ENCODE measurements at regions not wholly inside any gene's neighbourhood (a gene's known extent, or its start where the extent isn't known, plus 50 kb on each side); places are given as distances from the start of the nearest gene placed in this dataset.

DNA sequence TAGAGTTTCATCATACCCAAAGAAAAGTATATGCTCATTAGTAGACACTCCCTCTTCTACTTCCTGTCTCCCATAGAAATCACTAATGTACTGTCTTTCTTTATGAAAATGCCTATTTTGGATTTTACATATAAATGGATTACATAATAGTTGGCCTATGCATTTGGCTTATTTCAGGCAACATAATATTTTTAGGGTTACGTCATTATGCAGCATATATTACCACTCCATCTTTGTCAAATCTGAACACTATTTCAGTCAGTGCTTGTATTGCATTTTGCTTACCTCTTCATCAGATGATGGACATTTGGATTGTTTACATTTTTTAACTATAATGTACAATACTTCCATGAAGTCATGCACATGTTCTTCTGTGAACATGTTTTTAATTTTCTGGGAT, 1406.1 kb downstream of the LRFN5 start:
- TF ChIP-seq CTCF (IDR thresholded peaks at IDR 0.05): no peak
- H3K9me3 Mint-ChIP-seq: peaks cover 15% of the 10 kb centered on the region
- intact Hi-C loops (cut with micrococcal nuclease): no loop called here
- no peak overlapping the region for H3K4me3 Mint-ChIP-seq
- no peaks in the 10 kb centered on the region for H3K27me3 Mint-ChIP-seq
- POLR2A ChIA-PET: no interaction called here
- DNase-seq: no peak
- H3K27ac Mint-ChIP-seq: no peak overlapping the region
- CTCF ChIA-PET: no interaction called here
- ATAC-seq (ENCODE audit: low read depth): no peak
- no peaks in the 10 kb centered on the region for H3K36me3 Mint-ChIP-seq (ENCODE audit: low read depth)
- no peaks in the 10 kb centered on the region for H3K4me1 Mint-ChIP-seq

- intact Hi-C loops (cut with micrococcal nuclease): no loop called here
- no peak for ATAC-seq (ENCODE audit: low read depth)
- ChIA-PET CTCF (no interaction called here), POLR2A (no interaction called here)
- no peak for DNase-seq
- H3K4me3 Mint-ChIP-seq: no peak overlapping the region
- no peaks in the 10 kb centered on the region for H3K36me3 Mint-ChIP-seq (ENCODE audit: low read depth)
- TF ChIP-seq CTCF (IDR thresholded peaks at IDR 0.05): no peak
- H3K4me1 Mint-ChIP-seq: no peaks in the 10 kb centered on the region
- peaks cover 21% of the 10 kb centered on the region for H3K9me3 Mint-ChIP-seq
- no peak overlapping the region for H3K27ac Mint-ChIP-seq
- no peaks in the 10 kb centered on the region for H3K27me3 Mint-ChIP-seq
These were observed 1399.1 kb downstream of the LRFN5 start for GRCh38 chr14:43005807-43006206.

DNA sequence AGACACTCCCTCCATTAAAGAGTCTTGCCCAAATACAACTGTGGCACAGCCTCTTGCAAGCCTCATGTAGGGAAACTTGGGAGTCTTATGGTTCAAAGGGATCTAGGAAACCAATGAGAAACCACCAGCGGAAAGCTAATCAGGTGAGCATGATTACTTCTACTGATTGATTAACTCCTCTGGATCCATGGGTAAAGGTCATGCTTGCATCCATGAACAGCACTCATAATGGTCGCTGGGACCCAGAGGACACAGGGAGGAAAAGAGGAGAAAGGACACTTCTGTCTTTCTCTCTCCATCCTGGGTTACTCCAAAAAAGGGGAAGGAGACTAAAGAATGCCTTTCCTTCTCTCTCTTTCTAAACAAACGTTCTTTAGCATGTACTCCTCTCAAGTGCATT, 1397.2 kb downstream of the LRFN5 start:
- CTCF ChIA-PET: no interaction called here
- no peak for ATAC-seq (ENCODE audit: low read depth)
- peaks cover 21% of the 10 kb centered on the region for H3K9me3 Mint-ChIP-seq

GRCh38 chr14:43001731-43002130, 1395.1 kb downstream of the LRFN5 start:
- H3K4me3 Mint-ChIP-seq: no peak overlapping the region
- CTCF ChIA-PET: no interaction called here
- POLR2A ChIA-PET: no interaction called here
- intact Hi-C loops (cut with micrococcal nuclease): no loop called here
- no peaks in the 10 kb centered on the region for H3K36me3 Mint-ChIP-seq (ENCODE audit: low read depth)
- DNase-seq (no peak), ATAC-seq (ENCODE audit: low read depth) (no peak)
- H3K27ac Mint-ChIP-seq: no peak overlapping the region
- no peaks in the 10 kb centered on the region for H3K27me3 Mint-ChIP-seq
- no peak for TF ChIP-seq CTCF (IDR thresholded peaks at IDR 0.05)
- H3K9me3 Mint-ChIP-seq: peaks cover 17% of the 10 kb centered on the region
- no peaks in the 10 kb centered on the region for H3K4me1 Mint-ChIP-seq

More for the DNA sequence above, 1397.2 kb downstream of the LRFN5 start:
- intact Hi-C loops (cut with micrococcal nuclease): no loop called here
- no peak overlapping the region for H3K4me3 Mint-ChIP-seq
- POLR2A ChIA-PET: no interaction called here
- H3K27me3 Mint-ChIP-seq: no peaks in the 10 kb centered on the region
- no peaks in the 10 kb centered on the region for H3K36me3 Mint-ChIP-seq (ENCODE audit: low read depth)
- H3K4me1 Mint-ChIP-seq: no peaks in the 10 kb centered on the region
- no peak for TF ChIP-seq CTCF (IDR thresholded peaks at IDR 0.05)
- DNase-seq: no peak
- no peak overlapping the region for H3K27ac Mint-ChIP-seq

DNA sequence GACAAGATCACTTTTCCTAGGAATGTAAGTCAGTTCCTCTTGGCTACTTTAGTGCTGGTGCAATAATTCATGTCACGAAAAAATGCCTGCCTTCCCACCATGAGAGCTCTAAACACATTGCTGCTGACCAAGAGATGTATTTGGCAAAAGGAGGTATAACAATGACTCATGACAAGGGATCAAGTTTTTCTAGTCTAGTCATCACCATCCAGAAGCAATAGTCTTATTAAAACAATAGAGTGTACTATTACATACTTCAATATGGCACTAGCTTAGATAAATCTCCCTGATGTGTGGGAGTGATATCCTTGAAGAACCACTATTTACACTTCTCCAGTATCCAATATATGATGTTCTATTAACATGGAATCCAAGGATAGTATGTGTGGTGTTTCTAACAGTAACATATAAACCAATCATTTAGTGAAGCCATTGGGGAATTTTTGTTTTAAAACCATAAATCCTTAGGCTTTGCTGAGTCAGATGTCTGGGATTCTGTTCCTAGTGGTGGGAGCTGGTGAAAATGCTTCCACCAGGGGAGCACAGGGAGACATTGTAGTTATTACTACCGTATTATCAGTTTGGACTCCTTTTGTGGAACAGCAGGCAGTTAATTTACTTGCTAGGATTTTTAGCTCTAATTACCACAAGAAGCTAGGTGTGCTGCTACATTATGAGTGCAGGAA, 1387.5 kb downstream of the LRFN5 start:
- no peaks in the 10 kb centered on the region for H3K4me1 Mint-ChIP-seq
- intact Hi-C loops (cut with micrococcal nuclease): no loop called here
- no peak overlapping the region for H3K4me3 Mint-ChIP-seq
- no peak for TF ChIP-seq CTCF (IDR thresholded peaks at IDR 0.05)
- ChIA-PET POLR2A (no interaction called here), CTCF (no interaction called here)
- H3K36me3 Mint-ChIP-seq (ENCODE audit: low read depth): no peaks in the 10 kb centered on the region
- no peaks in the 10 kb centered on the region for H3K9me3 Mint-ChIP-seq
- no peaks in the 10 kb centered on the region for H3K27me3 Mint-ChIP-seq
- DNase-seq (no peak), ATAC-seq (ENCODE audit: low read depth) (no peak)
- no peak overlapping the region for H3K27ac Mint-ChIP-seq
